NCI-H446 treated with DMSO at 0.1 percent for 48 hours (cell line): ENCODE measurements at regions not wholly inside any gene's neighbourhood (a gene's known extent, or its start where the extent isn't known, plus 50 kb on each side); places are given as distances from the start of the nearest gene placed in this dataset.

Experiments
- DNase-seq: peaks from one replicate; lab custom pipeline; 2025; lab: John Stamatoyannopoulos, UW

DNA sequence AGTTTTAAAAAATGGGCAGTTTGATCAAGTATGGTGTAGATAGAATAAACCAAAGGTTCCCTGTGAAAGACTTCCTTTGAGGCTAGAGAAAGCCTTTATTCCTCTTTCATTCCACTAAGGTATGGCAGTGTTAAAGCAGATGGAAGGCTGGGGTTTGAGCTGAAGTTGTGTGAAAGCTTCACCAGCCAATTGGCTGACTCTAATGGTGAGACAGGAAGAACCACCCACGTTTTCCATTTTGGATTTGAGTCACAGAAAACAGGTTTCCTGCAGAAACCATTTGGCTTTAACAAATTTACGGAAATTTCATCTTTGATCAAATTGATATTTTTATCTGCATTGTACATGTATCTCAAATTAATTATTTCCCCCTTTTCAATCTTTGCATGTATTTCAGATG is 455.0 kb downstream of the PCNX1 start:
- no peak for DNase-seq

- no peak for DNase-seq
Observed at GRCh38 chr14:71362920-71363584, 455.8 kb downstream of the PCNX1 start.

DNA sequence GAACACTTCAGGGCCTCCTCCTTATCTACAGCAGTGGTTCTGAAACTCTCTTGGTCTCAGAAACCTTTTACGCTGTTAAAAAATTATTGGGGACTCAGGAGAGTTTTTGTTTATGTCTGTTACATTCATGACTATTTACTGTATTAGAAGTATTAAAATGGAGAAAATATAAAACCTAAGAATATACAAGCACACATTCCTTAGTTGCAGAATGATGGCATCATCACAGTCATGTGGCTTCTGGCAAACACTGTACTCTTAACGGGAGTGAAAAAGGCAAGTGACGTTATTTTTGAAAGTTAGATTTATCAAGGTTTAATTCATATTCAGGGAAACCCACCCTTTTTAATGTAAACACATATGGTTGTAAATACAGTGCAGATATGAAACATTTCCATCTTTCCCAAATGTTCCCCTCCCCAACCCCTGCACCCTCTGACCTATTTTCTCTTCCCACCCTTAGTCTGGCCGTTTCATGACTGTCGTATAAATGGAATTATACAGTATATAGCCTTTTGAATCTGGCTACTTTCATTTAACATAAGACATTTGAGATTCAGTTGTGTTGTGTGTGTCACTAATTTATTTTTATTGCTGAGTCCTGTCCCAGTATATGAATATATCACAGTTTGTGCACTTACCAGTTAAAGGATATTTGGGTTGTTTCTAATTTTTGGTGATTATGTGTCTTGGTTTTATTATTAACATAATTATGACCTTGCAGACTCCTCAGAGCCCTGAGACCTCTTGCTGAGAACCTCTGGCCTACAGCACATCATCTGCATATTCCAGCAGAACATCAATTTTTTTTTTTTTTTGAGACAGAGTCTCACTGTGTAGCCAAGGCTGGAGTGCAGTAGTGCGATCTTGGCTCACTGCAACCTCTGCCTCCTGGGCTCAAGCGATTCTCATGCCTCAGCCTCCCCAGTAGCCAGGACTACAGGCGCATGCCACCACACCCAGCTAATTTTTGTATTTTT is 457.0 kb downstream of the PCNX1 start:
- DNase-seq, result no peak

DNA sequence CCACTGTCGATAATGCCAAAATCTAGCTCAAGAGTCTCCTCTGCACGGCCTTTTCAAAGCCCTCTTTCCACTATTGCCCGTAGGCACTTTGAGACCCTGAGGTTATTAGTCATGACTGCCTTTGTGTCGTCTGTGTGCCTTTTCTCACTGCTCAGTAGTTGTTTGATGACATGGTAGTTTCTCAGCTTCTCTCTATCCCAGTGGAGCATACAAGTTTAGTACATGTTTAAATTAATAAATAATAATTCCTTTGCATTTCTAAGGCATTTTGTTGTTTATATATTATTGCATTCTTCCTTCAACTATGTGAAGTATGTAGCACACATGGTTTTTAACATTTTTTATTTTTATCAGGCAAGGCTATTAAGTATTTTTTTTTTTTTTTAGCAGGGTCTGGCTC is 458.1 kb downstream of the PCNX1 start:
- no peak for DNase-seq

DNA sequence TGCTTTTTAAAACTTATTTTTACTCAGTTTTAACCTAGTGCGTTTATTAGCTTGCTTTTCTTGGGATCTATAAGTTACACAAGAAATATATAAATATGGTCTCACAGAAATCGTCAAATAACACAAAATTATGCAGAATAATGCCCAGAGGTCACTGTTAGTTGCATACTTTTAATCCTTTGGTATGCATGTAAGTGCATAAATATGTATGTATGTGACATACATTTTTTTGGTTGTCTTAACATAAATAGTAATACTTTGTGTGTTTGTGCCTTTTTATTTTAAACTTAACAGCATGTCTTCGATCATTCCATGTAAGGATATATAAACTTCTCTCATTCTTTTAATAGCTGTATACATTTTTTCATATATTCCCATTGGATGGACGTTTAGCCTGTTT is 459.6 kb downstream of the PCNX1 start:
- DNase-seq, result no peak

DNA sequence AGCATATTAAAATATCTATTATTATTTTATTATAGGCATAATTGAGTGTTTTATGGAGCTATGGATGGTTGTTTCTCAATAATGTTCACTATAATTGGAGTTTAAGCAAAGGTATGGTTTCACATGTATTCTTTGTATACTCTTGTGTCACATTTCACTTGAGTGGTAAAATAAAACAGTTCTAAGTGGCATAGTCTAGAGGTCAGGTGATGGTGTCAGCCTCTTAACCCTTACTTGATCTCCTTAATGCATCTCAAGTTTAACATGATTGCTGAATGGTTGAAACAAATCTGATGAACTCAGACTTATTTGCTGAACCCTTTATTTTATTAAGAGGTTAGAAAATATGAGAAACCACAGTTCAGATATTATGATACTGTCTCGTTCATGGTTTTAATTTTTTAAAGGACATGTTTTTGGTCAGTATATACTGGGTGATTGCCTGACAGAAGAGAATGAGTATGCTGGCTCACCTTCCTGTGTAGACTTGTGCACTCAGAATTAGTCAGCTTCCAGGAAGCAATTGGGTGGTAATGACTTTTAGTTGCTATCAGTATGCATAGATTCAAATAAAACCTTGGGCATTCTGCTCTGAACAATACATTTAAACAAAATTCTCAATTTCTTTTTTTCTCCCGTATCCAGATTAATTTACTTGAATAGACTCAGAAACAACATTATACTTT is 464.6 kb downstream of the PCNX1 start:
- DNase-seq, result no peak

- DNase-seq, result no peak
Observed at GRCh38 chr14:71372411-71372838, 465.2 kb downstream of the PCNX1 start.

DNA sequence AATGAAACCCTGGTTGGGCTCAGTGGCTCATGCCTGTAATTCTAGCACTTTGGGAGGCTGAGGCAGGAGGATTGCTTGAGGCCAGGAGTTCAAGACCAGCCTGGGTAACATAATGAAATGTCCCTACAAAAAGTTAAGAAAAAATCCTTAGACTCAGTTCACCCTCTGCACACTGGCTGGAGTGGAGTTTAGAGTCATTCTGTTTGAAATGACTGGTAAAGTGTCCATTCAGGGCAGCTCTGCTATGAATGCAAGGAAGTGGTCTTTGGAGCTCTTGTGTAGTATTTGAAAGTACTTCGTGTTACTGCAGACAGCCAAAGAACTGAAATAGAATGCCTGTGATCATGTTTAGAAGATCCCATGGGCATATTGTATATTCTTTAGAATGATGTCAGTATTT is 466.5 kb downstream of the PCNX1 start:
- DNase-seq, result no peak

DNA sequence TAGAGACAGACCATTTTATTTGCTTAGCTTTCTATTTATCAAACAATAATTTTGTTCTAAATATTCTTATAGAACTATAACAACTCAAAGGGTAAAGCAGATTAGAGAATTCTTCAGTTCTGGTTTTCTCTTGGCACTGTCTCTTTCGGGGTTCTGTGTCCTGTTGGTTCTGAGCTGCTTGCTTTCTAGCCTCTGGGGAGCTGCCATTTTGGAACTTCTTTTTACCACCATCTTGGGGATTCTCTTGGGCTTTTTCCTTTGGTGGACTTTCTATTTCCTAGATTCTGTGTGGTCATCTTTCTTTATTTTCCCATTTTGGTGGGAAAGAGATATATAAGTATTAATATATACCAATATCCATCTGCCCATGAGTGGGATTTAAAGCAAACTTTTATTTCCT is 467.7 kb downstream of the PCNX1 start:
- no peak for DNase-seq

- DNase-seq, result no peak
Observed at GRCh38 chr14:71377099-71377498, 469.8 kb downstream of the PCNX1 start.

DNA sequence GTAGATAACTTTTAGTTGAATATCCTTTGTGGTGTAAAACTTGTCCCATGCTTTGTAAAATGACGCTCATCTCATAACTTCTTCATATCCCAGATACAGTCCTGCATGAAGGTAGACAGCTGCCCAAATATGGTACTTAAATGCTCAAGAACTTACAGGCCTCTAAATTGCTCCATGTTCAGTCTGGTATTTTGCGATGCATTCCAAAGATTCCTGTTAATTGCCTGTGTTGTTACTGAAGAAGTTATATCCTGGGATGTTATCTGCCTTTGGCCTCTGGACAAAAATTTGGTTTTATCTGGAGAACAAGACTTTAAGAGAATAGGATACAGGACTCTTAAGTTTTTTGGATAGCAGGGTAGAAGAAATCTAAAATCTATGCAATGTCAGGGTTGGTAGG is 473.0 kb downstream of the PCNX1 start:
- no peak for DNase-seq

GRCh38 chr14:71381814-71382213 is 474.6 kb downstream of the PCNX1 start:
- no peak for DNase-seq

DNA sequence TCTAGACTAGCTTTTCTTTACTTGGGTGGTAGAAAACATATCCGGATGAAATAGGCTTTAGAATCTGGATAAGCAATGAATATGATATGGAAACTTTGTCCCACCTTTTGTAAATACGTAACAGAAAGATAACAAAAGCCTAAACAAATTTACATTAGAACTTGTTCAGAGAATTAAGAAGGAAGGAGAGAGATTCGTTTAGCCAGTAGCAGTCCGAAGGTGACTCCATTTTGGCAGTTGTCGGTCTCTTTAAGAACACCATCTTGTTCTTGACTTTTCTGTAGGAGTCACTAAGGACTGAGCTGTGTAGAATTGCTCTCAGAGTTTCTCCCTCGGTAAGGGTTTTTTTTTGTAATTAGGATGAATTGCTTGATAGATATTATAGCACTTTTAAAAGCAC is 475.1 kb downstream of the PCNX1 start:
- no peak for DNase-seq

DNA sequence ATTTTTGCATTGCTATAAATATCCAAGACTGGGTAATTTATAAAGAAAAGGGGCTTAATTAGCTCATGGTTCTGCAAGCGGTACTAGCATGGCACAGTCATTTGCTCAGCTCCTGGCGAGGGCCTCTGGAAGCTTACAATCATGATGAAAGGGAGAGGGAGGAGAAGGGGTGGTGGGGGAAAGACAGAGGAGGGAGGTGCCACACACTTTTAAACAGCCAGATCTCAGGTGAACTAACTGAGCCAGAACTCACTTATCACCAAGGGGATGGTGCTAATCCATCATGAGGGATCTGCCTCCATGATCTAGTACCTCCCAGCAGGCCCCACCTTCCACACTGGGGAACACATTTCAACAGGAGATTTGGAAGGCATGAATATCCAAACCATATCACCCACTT is 476.3 kb downstream of the PCNX1 start:
- DNase-seq, result no peak

DNA sequence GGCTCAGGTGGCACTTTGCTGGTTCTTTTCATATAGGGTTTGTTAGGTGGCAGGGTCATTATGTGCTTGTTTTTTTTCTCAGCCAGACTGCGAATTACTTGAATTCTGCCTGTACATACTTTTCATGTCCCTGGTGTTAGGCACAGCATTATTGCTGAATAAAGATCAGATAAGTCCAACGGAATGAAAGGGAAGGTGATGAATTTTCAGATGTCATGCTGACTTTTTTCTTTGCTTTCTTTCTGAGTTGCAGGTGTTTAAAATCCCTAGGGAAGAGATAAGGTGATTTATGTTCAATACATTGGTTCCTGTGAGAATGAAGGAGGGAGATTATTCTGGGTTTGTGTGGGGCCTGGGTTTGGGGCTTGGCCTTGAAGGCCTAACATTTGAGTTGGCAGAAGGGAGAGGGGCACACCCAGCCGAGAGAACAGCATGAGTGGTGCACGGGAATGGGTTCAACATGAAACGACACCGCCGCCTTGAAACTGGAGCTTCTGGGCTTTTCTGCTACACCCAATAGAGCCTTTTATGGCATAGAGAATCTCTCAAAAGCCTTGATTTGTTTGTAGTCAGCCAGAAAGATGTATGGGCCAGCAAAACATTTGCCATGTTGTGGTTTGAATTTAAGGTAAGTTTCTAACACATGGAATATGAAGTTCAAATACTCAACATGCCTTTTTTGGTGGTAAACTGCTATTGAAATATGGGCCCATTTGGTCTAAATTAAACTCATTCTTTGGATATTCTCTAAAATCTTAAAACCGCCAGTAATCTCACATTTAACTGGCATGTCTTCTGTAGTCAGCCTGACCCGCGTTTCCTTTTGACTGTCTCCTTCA is 477.0 kb downstream of the PCNX1 start:
- DNase-seq, result no peak

- no peak for DNase-seq
Observed at GRCh38 chr14:71387753-71388152, 480.5 kb downstream of the PCNX1 start.

- DNase-seq, result no peak
Observed at GRCh38 chr14:71388336-71388735, 481.1 kb downstream of the PCNX1 start.

DNA sequence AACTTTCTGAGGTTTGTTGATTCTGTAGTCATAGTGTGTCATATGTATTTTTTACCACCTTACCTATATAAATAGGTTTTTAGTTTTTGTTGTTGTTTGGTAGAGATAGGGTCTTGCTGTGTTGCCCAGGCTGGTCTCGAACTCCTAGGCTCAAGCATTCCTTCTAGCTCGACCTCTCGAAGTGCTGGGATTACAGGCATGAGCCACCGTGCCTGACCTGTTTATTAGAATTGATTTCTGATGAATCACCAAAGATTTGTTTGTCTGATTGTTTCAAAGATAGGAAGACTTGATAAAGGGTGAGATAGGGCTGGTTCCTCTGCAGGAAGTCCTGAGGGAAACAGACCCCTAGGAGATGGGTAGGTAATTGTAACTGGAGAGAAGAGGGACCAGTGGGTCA is 481.6 kb downstream of the PCNX1 start:
- DNase-seq, result no peak

GRCh38 chr14:71394386-71394785 is 487.1 kb downstream of the PCNX1 start:
- no peak for DNase-seq

GRCh38 chr14:71395151-71395604 is 487.9 kb downstream of the PCNX1 start:
- DNase-seq, result no peak

- DNase-seq, result no peak
Observed at GRCh38 chr14:71395636-71396035, 488.4 kb downstream of the PCNX1 start.
